Nephron progenitor cell (in vitro differentiated cells): ENCODE measurements at regions not wholly inside any gene's neighbourhood (a gene's known extent, or its start where the extent isn't known, plus 50 kb on each side); places are given as distances from the start of the nearest gene placed in this dataset.

Source experiments
- DNase-seq: peaks from one replicate; pipeline ENCODE4 v3.0.0; 2021
- H3K27ac Mint-ChIP-seq: 2 replicates; pipeline ENCODE4 v1.8.0; 2021; ENCODE audit warnings: mild to moderate bottlenecking, moderate library complexity, mixed read lengths
- H3K27me3 Mint-ChIP-seq: 2 replicates; pipeline ENCODE4 v1.8.0; 2021; ENCODE audit warnings: mild to moderate bottlenecking, low read depth, mixed read lengths; ENCODE audit not compliant: poor library complexity
- H3K36me3 Mint-ChIP-seq: 2 replicates; pipeline ENCODE4 v1.8.0; 2021; ENCODE audit warnings: low read depth, mixed read lengths
- H3K4me1 Mint-ChIP-seq: 2 replicates; pipeline ENCODE4 v1.8.0; 2021; ENCODE audit warnings: mixed read lengths
- H3K4me3 Mint-ChIP-seq: 2 replicates; pipeline ENCODE4 v1.8.0; 2021; ENCODE audit warnings: mild to moderate bottlenecking, moderate library complexity, mixed read lengths
- H3K9me3 Mint-ChIP-seq: 2 replicates; pipeline ENCODE4 v1.8.0; 2021; ENCODE audit warnings: mild to moderate bottlenecking, moderate library complexity, mixed read lengths
- TF ChIP-seq, protein P1 (sequence below): fragments of 200-600 bp; sonication (generic); IDR thresholded peaks from 2 replicates; pipeline ENCODE4 v1.5.0; 2021; ENCODE audit warnings: antibody characterized with exemption

GRCh38 chr2:220220009-220220408, 592.6 kb downstream of the SLC4A3 start:
- TF ChIP-seq, protein P1, sequence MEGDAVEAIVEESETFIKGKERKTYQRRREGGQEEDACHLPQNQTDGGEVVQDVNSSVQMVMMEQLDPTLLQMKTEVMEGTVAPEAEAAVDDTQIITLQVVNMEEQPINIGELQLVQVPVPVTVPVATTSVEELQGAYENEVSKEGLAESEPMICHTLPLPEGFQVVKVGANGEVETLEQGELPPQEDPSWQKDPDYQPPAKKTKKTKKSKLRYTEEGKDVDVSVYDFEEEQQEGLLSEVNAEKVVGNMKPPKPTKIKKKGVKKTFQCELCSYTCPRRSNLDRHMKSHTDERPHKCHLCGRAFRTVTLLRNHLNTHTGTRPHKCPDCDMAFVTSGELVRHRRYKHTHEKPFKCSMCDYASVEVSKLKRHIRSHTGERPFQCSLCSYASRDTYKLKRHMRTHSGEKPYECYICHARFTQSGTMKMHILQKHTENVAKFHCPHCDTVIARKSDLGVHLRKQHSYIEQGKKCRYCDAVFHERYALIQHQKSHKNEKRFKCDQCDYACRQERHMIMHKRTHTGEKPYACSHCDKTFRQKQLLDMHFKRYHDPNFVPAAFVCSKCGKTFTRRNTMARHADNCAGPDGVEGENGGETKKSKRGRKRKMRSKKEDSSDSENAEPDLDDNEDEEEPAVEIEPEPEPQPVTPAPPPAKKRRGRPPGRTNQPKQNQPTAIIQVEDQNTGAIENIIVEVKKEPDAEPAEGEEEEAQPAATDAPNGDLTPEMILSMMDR, result no peak
- no peaks in the 10 kb centered on the region for H3K36me3 Mint-ChIP-seq
- peaks cover 4% of the 10 kb centered on the region for H3K27me3 Mint-ChIP-seq
- DNase-seq, result no peak
- no peak overlapping the region for H3K27ac Mint-ChIP-seq
- H3K4me3 Mint-ChIP-seq, result no peak overlapping the region
- peaks cover 34% of the 10 kb centered on the region for H3K4me1 Mint-ChIP-seq
- no peaks in the 10 kb centered on the region for H3K9me3 Mint-ChIP-seq

DNA sequence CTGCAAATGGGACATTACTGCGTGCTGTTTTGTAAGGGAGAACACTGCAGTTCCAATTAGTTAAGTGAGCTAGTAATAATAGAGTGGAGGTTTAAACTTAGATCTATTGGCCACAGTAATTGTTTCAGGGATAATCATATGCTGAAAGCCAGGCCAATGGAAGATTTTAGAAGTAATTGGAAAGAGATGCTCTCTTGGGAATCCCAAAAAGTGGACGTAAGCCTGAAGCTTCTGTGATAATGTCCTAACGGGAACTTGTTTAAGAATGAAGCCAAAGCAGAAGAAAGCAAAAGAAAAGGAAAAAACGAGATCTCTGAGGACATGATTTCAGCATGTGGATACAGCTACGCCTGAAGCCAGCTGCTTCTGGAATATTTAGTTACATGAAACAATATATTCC, 594.6 kb downstream of the SLC4A3 start:
- peaks cover 7% of the 10 kb centered on the region for H3K27me3 Mint-ChIP-seq
- TF ChIP-seq, protein P1, result no peak
- H3K4me1 Mint-ChIP-seq, result peaks cover 21% of the 10 kb centered on the region
- no peak for DNase-seq
- H3K36me3 Mint-ChIP-seq, result no peaks in the 10 kb centered on the region
- no peak overlapping the region for H3K27ac Mint-ChIP-seq
- no peaks in the 10 kb centered on the region for H3K9me3 Mint-ChIP-seq
- H3K4me3 Mint-ChIP-seq, result no peak overlapping the region

DNA sequence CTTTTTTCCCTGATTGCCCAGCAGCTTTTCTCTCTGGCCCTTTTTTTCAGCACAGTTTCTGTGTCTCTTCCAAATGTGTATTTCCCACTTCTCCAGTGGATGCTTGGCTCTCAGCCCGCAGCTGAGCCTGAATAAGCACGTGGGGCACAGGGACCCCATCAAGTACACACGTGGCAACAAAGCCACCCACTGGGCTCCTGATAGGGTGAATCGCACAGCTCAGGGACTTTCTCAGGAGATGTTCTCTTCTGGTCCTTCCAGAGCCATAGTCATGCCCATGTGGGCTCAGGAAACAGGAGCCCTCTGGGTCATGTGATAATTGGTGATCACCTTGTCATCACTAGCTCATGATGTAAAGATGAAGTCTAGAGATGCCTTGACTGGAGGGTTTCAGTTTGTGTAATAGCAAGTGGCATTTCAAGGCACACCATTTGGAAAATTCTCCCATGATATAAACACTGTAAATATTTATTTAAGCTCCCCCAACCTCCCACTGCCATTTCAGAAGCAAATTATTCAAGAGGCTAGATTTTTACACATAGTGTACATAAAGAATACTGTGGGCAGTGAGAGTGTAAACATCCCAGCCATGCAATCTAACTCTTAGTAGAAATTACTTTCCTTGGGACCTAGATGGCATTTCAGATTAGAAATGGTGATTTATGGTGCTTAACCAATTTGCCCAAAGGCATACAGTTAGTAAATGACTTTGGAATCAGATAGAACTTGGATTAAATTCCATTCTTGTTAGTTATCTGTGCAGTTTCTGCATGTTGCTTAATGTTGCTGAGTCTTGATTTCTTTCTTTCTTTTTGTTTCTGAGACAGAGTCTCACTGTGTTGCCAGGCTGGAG, 597.5 kb downstream of the SLC4A3 start:
- no peak for DNase-seq
- TF ChIP-seq, protein P1, result no peak
- Mint-ChIP-seq H3K4me1 (peaks cover 22% of the 10 kb centered on the region), H3K27me3 (peaks cover 7% of the 10 kb centered on the region), H3K27ac (no peak overlapping the region), H3K36me3 (no peaks in the 10 kb centered on the region), H3K9me3 (no peaks in the 10 kb centered on the region), H3K4me3 (no peak overlapping the region)

- H3K9me3 Mint-ChIP-seq, result no peaks in the 10 kb centered on the region
- no peak overlapping the region for H3K27ac Mint-ChIP-seq
- H3K4me3 Mint-ChIP-seq, result no peak overlapping the region
- DNase-seq, result no peak
- TF ChIP-seq, protein P1, result no peak
- no peaks in the 10 kb centered on the region for H3K36me3 Mint-ChIP-seq
- H3K27me3 Mint-ChIP-seq, result peaks cover 7% of the 10 kb centered on the region
- H3K4me1 Mint-ChIP-seq, result peaks cover 17% of the 10 kb centered on the region
Measured at GRCh38 chr2:220226076-220226475, 598.6 kb downstream of the SLC4A3 start.

GRCh38 chr2:220226546-220226945, 599.1 kb downstream of the SLC4A3 start:
- H3K27me3 Mint-ChIP-seq, result peaks cover 7% of the 10 kb centered on the region
- no peak for DNase-seq
- H3K27ac Mint-ChIP-seq, result no peak overlapping the region
- no peak overlapping the region for H3K4me3 Mint-ChIP-seq
- peaks cover 17% of the 10 kb centered on the region for H3K4me1 Mint-ChIP-seq
- TF ChIP-seq, protein P1, result no peak
- no peaks in the 10 kb centered on the region for H3K36me3 Mint-ChIP-seq
- no peaks in the 10 kb centered on the region for H3K9me3 Mint-ChIP-seq
